ENCODE measurements at regions not wholly inside any gene's neighbourhood (a gene's known extent, or its start where the extent isn't known, plus 50 kb on each side); places are given as distances from the start of the nearest gene placed in this dataset.

- no peak for DNase-seq (ENCODE audit: extremely low spot score)
- POLR2A ChIA-PET = no interaction called here
- CTCF ChIA-PET = no interaction called here
- TF ChIP-seq HDGF (IDR thresholded peaks at IDR 0.05; ENCODE audit: borderline replicate concordance) (no peak), FOXA1 (IDR thresholded peaks at IDR 0.05) (no peak), TARDBP (IDR thresholded peaks at IDR 0.05) (no peak), L3MBTL2 (conservative IDR thresholded peaks at IDR 0.05) (no peak), FOXK2 (IDR thresholded peaks at IDR 0.05) (no peak), ZNF384 (IDR thresholded peaks at IDR 0.05) (no peak), ELF4 (IDR thresholded peaks at IDR 0.05) (no peak), BHLHE40 (IDR thresholded peaks at IDR 0.05; ENCODE audit: borderline replicate concordance) (no peak), ARNT (IDR thresholded peaks at IDR 0.05) (no peak), NFRKB (IDR thresholded peaks at IDR 0.05) (no peak), LEF1 (IDR thresholded peaks at IDR 0.05; ENCODE audit: borderline replicate concordance) (no peak), SUZ12 (IDR thresholded peaks at IDR 0.05) (no peak), SP1 (IDR thresholded peaks at IDR 0.05) (no peak), CTBP1 (IDR thresholded peaks at IDR 0.05; ENCODE audit: borderline replicate concordance) (no peak), FOXM1 (IDR thresholded peaks at IDR 0.05; ENCODE audit: borderline replicate concordance) (no peak), PKNOX1 (IDR thresholded peaks at IDR 0.05) (no peak)
Measured at GRCh38 chr6:144654506-144654905, 369.4 kb downstream of the UTRN start.

- TF ChIP-seq PKNOX1 (IDR thresholded peaks at IDR 0.05) = no peak
- TF ChIP-seq FOXK2 (IDR thresholded peaks at IDR 0.05) = no peak
- TF ChIP-seq FOXM1 (IDR thresholded peaks at IDR 0.05; ENCODE audit: borderline replicate concordance) = no peak
- TF ChIP-seq L3MBTL2 (conservative IDR thresholded peaks at IDR 0.05) = no peak
- no peak for TF ChIP-seq HDGF (IDR thresholded peaks at IDR 0.05; ENCODE audit: borderline replicate concordance)
- no peak for TF ChIP-seq ARNT (IDR thresholded peaks at IDR 0.05)
- no peak for TF ChIP-seq ZNF384 (IDR thresholded peaks at IDR 0.05)
- no peak for TF ChIP-seq TARDBP (IDR thresholded peaks at IDR 0.05)
- no peak for TF ChIP-seq SP1 (IDR thresholded peaks at IDR 0.05)
- no peak for TF ChIP-seq FOXA1 (IDR thresholded peaks at IDR 0.05)
- TF ChIP-seq CTBP1 (IDR thresholded peaks at IDR 0.05; ENCODE audit: borderline replicate concordance) = no peak
- no peak for TF ChIP-seq SUZ12 (IDR thresholded peaks at IDR 0.05)
- no peak for TF ChIP-seq ELF4 (IDR thresholded peaks at IDR 0.05)
- TF ChIP-seq LEF1 (IDR thresholded peaks at IDR 0.05; ENCODE audit: borderline replicate concordance) = no peak
- TF ChIP-seq BHLHE40 (IDR thresholded peaks at IDR 0.05; ENCODE audit: borderline replicate concordance) = no peak
- no peak for TF ChIP-seq NFRKB (IDR thresholded peaks at IDR 0.05)
- DNase-seq (ENCODE audit: extremely low spot score) = no peak
- ChIA-PET POLR2A (no interaction called here), CTCF (no interaction called here)
Measured at GRCh38 chr6:144655376-144655775, 370.2 kb downstream of the UTRN start.

GRCh38 chr6:144657691-144658090 lies 372.6 kb downstream of the UTRN start:
- ChIA-PET POLR2A (no interaction called here), CTCF (no interaction called here)
- peak; percentile 31 for DNase-seq (ENCODE audit: extremely low spot score)
- TF ChIP-seq CTBP1 (IDR thresholded peaks at IDR 0.05; ENCODE audit: borderline replicate concordance) (peak; percentile 60; the same call in 1 of the 2 replicates), FOXK2 (IDR thresholded peaks at IDR 0.05) (no peak)

GRCh38 chr6:144659202-144660182 lies 374.4 kb downstream of the UTRN start:
- TF ChIP-seq CTBP1 (IDR thresholded peaks at IDR 0.05; ENCODE audit: borderline replicate concordance) (no peak), ELF4 (IDR thresholded peaks at IDR 0.05) (no peak), SP1 (IDR thresholded peaks at IDR 0.05) (no peak), ZNF384 (IDR thresholded peaks at IDR 0.05) (no peak), FOXM1 (IDR thresholded peaks at IDR 0.05; ENCODE audit: borderline replicate concordance) (no peak), PKNOX1 (IDR thresholded peaks at IDR 0.05) (no peak), L3MBTL2 (conservative IDR thresholded peaks at IDR 0.05) (no peak), LEF1 (IDR thresholded peaks at IDR 0.05; ENCODE audit: borderline replicate concordance) (no peak), SUZ12 (IDR thresholded peaks at IDR 0.05) (no peak), FOXA1 (IDR thresholded peaks at IDR 0.05) (no peak), TARDBP (IDR thresholded peaks at IDR 0.05) (no peak), NFRKB (IDR thresholded peaks at IDR 0.05) (no peak), BHLHE40 (IDR thresholded peaks at IDR 0.05; ENCODE audit: borderline replicate concordance) (no peak), ARNT (IDR thresholded peaks at IDR 0.05) (no peak), HDGF (IDR thresholded peaks at IDR 0.05; ENCODE audit: borderline replicate concordance) (no peak), FOXK2 (IDR thresholded peaks at IDR 0.05) (no peak)
- peak; percentile 47 for DNase-seq (ENCODE audit: extremely low spot score)
- POLR2A ChIA-PET = no interaction called here
- CTCF ChIA-PET = no interaction called here

- CTCF ChIA-PET = interaction anchor here (0.7 kb wide), 1 partner anchor 592 kb away, joined by 4 read pairs; no protein-coding TSS in a partner anchor
Measured at GRCh38 chr6:144660561-144661115, 375.5 kb downstream of the UTRN start.

More at GRCh38 chr6:144660561-144661115, 375.5 kb downstream of the UTRN start:
- POLR2A ChIA-PET = no interaction called here
- TF ChIP-seq LEF1 (IDR thresholded peaks at IDR 0.05; ENCODE audit: borderline replicate concordance) (no peak), TARDBP (IDR thresholded peaks at IDR 0.05) (no peak), FOXM1 (IDR thresholded peaks at IDR 0.05; ENCODE audit: borderline replicate concordance) (no peak), PKNOX1 (IDR thresholded peaks at IDR 0.05) (no peak), FOXK2 (IDR thresholded peaks at IDR 0.05) (no peak), L3MBTL2 (conservative IDR thresholded peaks at IDR 0.05) (no peak), ZNF384 (IDR thresholded peaks at IDR 0.05) (no peak), SUZ12 (IDR thresholded peaks at IDR 0.05) (no peak), ARNT (IDR thresholded peaks at IDR 0.05) (no peak), ELF4 (IDR thresholded peaks at IDR 0.05) (no peak), HDGF (IDR thresholded peaks at IDR 0.05; ENCODE audit: borderline replicate concordance) (no peak), BHLHE40 (IDR thresholded peaks at IDR 0.05; ENCODE audit: borderline replicate concordance) (no peak), NFRKB (IDR thresholded peaks at IDR 0.05) (no peak), CTBP1 (IDR thresholded peaks at IDR 0.05; ENCODE audit: borderline replicate concordance) (no peak)
- DNase-seq (ENCODE audit: extremely low spot score) = no peak
